ENCODE measurements at regions not wholly inside any gene's neighbourhood (a gene's known extent, or its start where the extent isn't known, plus 50 kb on each side); places are given as distances from the start of the nearest gene placed in this dataset.

GRCh38 chr4:53924333-53925049 lies 139.9 kb downstream of the CHIC2 start:
- no peak for DNase-seq (ENCODE audit: low read depth in 1 of 2, low spot score in 1 of 2)
- H3K4me3 ChIP-seq (replicated peaks; ENCODE audit: insufficient read depth, low read length): no peak overlapping the region

DNA sequence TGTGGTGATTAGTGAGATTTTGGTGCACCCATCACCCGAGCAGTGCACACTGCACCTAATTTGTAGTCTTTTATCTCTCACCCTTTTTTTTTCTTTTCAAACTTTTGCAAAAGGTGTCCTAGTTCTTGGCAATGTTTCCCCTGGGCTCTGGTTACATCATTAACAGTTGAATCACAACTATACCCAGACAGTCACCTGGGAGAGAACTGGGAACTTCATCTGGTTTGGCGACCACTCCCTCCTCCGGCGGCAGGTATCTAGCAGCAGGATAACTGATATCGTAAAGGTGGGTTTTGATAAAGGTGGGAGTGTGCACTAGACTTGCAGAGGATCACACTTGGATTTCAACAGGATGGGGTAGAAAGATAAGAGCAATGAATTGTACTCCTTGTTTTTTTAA lies 140.5 kb downstream of the CHIC2 start:
- H3K27ac ChIP-seq (replicated peaks): no peak overlapping the region
- TF ChIP-seq REST (IDR thresholded peaks at IDR 0.05; ENCODE audit: insufficient replicate concordance, low read depth) (no peak), POLR2AphosphoS5 (IDR thresholded peaks at IDR 0.05; ENCODE audit: low read depth) (no peak), SPI1 (IDR thresholded peaks at IDR 0.05; ENCODE audit: borderline replicate concordance, low read depth) (no peak), GABPA (IDR thresholded peaks at IDR 0.05; ENCODE audit: low read depth) (no peak)
- TF ChIP-seq, protein P1, sequence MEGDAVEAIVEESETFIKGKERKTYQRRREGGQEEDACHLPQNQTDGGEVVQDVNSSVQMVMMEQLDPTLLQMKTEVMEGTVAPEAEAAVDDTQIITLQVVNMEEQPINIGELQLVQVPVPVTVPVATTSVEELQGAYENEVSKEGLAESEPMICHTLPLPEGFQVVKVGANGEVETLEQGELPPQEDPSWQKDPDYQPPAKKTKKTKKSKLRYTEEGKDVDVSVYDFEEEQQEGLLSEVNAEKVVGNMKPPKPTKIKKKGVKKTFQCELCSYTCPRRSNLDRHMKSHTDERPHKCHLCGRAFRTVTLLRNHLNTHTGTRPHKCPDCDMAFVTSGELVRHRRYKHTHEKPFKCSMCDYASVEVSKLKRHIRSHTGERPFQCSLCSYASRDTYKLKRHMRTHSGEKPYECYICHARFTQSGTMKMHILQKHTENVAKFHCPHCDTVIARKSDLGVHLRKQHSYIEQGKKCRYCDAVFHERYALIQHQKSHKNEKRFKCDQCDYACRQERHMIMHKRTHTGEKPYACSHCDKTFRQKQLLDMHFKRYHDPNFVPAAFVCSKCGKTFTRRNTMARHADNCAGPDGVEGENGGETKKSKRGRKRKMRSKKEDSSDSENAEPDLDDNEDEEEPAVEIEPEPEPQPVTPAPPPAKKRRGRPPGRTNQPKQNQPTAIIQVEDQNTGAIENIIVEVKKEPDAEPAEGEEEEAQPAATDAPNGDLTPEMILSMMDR (IDR thresholded peaks at IDR 0.05; ENCODE audit: insufficient read depth, low read length): no peak
- H3K27me3 ChIP-seq (ENCODE audit: insufficient read depth, poor library complexity, severe bottlenecking): peaks cover 3% of the 10 kb centered on the region
- no peak overlapping the region for H3K4me3 ChIP-seq (replicated peaks; ENCODE audit: insufficient read depth, low read length)
- no peak for DNase-seq (ENCODE audit: low read depth in 1 of 2, low spot score in 1 of 2)

More at GRCh38 chr4:53924333-53925049, 139.9 kb downstream of the CHIC2 start:
- H3K27me3 ChIP-seq (ENCODE audit: insufficient read depth, poor library complexity, severe bottlenecking): peaks cover 3% of the 10 kb centered on the region
- TF ChIP-seq SPI1 (IDR thresholded peaks at IDR 0.05; ENCODE audit: borderline replicate concordance, low read depth): no peak
- H3K27ac ChIP-seq (replicated peaks): no peak overlapping the region

GRCh38 chr4:53921856-53922255 lies 142.5 kb downstream of the CHIC2 start:
- Histone ChIP-seq H3K27ac (replicated peaks) (no peak overlapping the region), H3K27me3 (ENCODE audit: insufficient read depth, poor library complexity, severe bottlenecking) (peaks cover 3% of the 10 kb centered on the region), H3K4me3 (replicated peaks; ENCODE audit: insufficient read depth, low read length) (no peak overlapping the region)
- DNase-seq (ENCODE audit: low read depth in 1 of 2, low spot score in 1 of 2): no peak
- TF ChIP-seq POLR2AphosphoS5 (IDR thresholded peaks at IDR 0.05; ENCODE audit: low read depth): no peak
- TF ChIP-seq GABPA (IDR thresholded peaks at IDR 0.05; ENCODE audit: low read depth): no peak
- no peak for TF ChIP-seq REST (IDR thresholded peaks at IDR 0.05; ENCODE audit: insufficient replicate concordance, low read depth)
- no peak for TF ChIP-seq SPI1 (IDR thresholded peaks at IDR 0.05; ENCODE audit: borderline replicate concordance, low read depth)
- TF ChIP-seq, protein P1 (IDR thresholded peaks at IDR 0.05; ENCODE audit: insufficient read depth, low read length): no peak

- Histone ChIP-seq H3K27me3 (ENCODE audit: insufficient read depth, poor library complexity, severe bottlenecking) (peaks cover 3% of the 10 kb centered on the region), H3K4me3 (replicated peaks; ENCODE audit: insufficient read depth, low read length) (no peak overlapping the region), H3K27ac (replicated peaks) (no peak overlapping the region)
- DNase-seq (ENCODE audit: low read depth in 1 of 2, low spot score in 1 of 2): no peak
- TF ChIP-seq POLR2AphosphoS5 (IDR thresholded peaks at IDR 0.05; ENCODE audit: low read depth) (no peak), SPI1 (IDR thresholded peaks at IDR 0.05; ENCODE audit: borderline replicate concordance, low read depth) (no peak), REST (IDR thresholded peaks at IDR 0.05; ENCODE audit: insufficient replicate concordance, low read depth) (no peak), GABPA (IDR thresholded peaks at IDR 0.05; ENCODE audit: low read depth) (no peak)
- TF ChIP-seq, protein P1 (IDR thresholded peaks at IDR 0.05; ENCODE audit: insufficient read depth, low read length): no peak
Observed at GRCh38 chr4:53920883-53921282, 143.5 kb downstream of the CHIC2 start.
